ENCODE measurements at regions not wholly inside any gene's neighbourhood (a gene's known extent, or its start where the extent isn't known, plus 50 kb on each side); places are given as distances from the start of the nearest gene placed in this dataset.

DNA sequence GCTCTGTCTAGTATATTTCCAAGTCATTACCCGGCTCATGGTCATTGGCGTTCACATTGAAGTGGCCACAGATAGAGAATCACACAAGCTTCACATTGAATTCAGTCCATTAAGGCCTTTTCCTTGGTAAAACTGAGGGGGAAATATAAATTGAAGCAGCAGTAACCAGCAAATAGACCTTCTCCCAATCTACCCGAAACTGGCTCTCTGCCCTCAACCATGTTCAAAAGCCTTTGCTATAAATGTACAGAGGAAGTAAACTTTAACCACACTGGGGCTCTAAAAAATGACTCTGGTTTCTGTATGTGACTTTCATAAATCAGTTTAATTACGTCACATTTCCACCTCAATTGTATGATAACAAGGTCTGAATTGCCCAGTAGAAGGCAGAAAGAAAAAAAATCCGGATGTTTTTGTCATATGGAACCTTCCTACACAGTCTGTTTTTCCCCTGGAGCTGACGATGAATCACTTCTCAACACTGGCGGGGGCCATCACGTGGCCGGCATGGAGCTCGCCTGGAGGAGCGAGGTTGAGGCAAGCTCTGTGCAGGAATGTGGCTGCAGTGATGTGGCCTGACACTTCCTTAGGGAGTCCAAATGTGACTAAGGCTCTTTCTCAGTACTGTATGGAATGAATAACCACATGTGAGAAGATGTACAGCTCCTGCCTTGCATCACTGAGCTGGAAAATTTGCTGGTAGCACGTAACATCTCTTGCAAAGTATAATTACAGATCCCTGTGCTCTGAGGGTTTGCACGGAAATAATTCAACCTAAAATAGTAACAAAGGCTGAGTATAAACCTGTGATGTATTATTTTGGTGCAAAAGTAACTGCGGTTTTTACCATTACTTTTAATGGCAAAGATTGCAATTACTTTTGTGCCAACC lies 58.6 kb upstream of the SNX9 start (continued):
- TF ChIP-seq, protein P1, sequence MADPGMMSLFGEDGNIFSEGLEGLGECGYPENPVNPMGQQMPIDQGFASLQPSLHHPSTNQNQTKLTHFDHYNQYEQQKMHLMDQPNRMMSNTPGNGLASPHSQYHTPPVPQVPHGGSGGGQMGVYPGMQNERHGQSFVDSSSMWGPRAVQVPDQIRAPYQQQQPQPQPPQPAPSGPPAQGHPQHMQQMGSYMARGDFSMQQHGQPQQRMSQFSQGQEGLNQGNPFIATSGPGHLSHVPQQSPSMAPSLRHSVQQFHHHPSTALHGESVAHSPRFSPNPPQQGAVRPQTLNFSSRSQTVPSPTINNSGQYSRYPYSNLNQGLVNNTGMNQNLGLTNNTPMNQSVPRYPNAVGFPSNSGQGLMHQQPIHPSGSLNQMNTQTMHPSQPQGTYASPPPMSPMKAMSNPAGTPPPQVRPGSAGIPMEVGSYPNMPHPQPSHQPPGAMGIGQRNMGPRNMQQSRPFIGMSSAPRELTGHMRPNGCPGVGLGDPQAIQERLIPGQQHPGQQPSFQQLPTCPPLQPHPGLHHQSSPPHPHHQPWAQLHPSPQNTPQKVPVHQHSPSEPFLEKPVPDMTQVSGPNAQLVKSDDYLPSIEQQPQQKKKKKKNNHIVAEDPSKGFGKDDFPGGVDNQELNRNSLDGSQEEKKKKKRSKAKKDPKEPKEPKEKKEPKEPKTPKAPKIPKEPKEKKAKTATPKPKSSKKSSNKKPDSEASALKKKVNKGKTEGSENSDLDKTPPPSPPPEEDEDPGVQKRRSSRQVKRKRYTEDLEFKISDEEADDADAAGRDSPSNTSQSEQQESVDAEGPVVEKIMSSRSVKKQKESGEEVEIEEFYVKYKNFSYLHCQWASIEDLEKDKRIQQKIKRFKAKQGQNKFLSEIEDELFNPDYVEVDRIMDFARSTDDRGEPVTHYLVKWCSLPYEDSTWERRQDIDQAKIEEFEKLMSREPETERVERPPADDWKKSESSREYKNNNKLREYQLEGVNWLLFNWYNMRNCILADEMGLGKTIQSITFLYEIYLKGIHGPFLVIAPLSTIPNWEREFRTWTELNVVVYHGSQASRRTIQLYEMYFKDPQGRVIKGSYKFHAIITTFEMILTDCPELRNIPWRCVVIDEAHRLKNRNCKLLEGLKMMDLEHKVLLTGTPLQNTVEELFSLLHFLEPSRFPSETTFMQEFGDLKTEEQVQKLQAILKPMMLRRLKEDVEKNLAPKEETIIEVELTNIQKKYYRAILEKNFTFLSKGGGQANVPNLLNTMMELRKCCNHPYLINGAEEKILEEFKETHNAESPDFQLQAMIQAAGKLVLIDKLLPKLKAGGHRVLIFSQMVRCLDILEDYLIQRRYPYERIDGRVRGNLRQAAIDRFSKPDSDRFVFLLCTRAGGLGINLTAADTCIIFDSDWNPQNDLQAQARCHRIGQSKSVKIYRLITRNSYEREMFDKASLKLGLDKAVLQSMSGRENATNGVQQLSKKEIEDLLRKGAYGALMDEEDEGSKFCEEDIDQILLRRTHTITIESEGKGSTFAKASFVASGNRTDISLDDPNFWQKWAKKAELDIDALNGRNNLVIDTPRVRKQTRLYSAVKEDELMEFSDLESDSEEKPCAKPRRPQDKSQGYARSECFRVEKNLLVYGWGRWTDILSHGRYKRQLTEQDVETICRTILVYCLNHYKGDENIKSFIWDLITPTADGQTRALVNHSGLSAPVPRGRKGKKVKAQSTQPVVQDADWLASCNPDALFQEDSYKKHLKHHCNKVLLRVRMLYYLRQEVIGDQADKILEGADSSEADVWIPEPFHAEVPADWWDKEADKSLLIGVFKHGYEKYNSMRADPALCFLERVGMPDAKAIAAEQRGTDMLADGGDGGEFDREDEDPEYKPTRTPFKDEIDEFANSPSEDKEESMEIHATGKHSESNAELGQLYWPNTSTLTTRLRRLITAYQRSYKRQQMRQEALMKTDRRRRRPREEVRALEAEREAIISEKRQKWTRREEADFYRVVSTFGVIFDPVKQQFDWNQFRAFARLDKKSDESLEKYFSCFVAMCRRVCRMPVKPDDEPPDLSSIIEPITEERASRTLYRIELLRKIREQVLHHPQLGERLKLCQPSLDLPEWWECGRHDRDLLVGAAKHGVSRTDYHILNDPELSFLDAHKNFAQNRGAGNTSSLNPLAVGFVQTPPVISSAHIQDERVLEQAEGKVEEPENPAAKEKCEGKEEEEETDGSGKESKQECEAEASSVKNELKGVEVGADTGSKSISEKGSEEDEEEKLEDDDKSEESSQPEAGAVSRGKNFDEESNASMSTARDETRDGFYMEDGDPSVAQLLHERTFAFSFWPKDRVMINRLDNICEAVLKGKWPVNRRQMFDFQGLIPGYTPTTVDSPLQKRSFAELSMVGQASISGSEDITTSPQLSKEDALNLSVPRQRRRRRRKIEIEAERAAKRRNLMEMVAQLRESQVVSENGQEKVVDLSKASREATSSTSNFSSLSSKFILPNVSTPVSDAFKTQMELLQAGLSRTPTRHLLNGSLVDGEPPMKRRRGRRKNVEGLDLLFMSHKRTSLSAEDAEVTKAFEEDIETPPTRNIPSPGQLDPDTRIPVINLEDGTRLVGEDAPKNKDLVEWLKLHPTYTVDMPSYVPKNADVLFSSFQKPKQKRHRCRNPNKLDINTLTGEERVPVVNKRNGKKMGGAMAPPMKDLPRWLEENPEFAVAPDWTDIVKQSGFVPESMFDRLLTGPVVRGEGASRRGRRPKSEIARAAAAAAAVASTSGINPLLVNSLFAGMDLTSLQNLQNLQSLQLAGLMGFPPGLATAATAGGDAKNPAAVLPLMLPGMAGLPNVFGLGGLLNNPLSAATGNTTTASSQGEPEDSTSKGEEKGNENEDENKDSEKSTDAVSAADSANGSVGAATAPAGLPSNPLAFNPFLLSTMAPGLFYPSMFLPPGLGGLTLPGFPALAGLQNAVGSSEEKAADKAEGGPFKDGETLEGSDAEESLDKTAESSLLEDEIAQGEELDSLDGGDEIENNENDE (IDR thresholded peaks at IDR 0.05; ENCODE audit: low read depth, low read length), result no peak
- TF ChIP-seq NFIC (IDR thresholded peaks at IDR 0.05) (no peak), ZNF699 (CRISPR knock-in tag; IDR thresholded peaks at IDR 0.05; ENCODE audit: insufficient replicate concordance) (no peak), ZNF445 (CRISPR knock-in tag; IDR thresholded peaks at IDR 0.05; ENCODE audit: low read depth) (no peak), ZNF184 (CRISPR knock-in tag; IDR thresholded peaks at IDR 0.05) (no peak)
- TF ChIP-seq, protein P2, sequence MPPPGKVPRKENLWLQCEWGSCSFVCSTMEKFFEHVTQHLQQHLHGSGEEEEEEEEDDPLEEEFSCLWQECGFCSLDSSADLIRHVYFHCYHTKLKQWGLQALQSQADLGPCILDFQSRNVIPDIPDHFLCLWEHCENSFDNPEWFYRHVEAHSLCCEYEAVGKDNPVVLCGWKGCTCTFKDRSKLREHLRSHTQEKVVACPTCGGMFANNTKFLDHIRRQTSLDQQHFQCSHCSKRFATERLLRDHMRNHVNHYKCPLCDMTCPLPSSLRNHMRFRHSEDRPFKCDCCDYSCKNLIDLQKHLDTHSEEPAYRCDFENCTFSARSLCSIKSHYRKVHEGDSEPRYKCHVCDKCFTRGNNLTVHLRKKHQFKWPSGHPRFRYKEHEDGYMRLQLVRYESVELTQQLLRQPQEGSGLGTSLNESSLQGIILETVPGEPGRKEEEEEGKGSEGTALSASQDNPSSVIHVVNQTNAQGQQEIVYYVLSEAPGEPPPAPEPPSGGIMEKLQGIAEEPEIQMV (tag; conservative IDR thresholded peaks at IDR 0.05; ENCODE audit: low read depth), result no peak
- TF ChIP-seq, protein P3, sequence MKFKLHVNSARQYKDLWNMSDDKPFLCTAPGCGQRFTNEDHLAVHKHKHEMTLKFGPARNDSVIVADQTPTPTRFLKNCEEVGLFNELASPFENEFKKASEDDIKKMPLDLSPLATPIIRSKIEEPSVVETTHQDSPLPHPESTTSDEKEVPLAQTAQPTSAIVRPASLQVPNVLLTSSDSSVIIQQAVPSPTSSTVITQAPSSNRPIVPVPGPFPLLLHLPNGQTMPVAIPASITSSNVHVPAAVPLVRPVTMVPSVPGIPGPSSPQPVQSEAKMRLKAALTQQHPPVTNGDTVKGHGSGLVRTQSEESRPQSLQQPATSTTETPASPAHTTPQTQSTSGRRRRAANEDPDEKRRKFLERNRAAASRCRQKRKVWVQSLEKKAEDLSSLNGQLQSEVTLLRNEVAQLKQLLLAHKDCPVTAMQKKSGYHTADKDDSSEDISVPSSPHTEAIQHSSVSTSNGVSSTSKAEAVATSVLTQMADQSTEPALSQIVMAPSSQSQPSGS (CRISPR knock-in tag; IDR thresholded peaks at IDR 0.05), result no peak
- TF ChIP-seq, protein P4, sequence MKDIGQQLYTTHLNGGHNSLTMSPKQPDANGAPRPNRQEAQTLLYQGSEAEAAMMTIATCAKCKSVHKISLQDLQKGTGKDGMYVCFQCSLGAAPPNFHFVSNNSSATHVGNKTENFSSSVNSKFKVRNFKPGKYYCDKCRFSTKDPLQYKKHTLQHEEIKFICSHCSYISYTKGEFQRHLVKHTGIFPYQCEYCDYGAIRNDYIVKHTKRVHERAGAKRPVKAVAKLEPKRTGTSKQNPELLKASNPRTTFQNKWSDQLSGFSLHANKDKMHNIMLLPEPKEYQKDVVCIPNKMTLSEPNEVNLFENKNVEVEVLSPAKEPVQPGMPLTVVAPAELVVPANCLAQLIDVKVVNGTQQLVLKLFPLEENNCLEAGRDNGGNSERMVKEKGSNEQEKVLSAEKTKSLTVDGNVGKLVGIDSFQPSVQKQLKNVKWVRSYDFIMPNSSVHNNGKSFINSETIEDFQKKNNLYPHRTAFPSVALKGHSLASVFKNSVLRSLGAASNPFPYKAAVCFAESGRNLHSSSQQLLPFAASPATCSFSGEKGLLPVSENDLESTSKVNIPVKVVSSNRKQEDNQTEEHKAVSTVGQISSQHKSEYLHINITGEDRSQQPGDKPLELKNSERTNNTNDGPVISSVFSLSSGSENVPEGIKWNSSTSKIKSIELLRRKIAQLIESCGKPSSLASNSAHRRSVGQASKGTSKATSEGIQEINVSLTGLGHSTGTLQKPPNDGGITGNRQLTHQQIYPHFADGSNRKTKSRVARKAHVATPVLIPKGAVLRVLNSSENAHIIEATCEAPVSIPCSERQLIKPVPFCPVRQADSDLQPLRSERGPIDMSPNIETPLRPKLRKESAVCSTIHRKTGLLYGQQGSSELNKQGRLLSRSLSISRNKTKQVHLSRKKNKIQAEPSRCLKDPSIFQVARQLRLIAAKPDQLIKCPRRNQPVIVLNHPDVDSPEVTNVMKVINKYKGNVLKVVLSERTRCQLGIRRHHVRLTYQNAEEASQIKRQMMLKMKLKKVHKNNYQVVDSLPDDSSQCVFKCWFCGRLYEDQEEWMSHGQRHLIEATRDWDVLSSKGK (CRISPR knock-in tag; IDR thresholded peaks at IDR 0.05), result no peak

Measured in K562 (cell line).